WI38 (cell line): ENCODE measurements at regions not wholly inside any gene's neighbourhood (a gene's known extent, or its start where the extent isn't known, plus 50 kb on each side); places are given as distances from the start of the nearest gene placed in this dataset.

Experiments
- H3K4me3 ChIP-seq: 2 replicates; pipeline ENCODE4 v1.5.1; 2011; ENCODE audit warnings: low read depth, mild to moderate bottlenecking, control low read depth, low read length
- TF ChIP-seq, protein P1 (sequence below): IDR thresholded peaks from 2 replicates; pipeline ENCODE4 v1.5.1; 2012; ENCODE audit warnings: low read depth, mild to moderate bottlenecking, control low read depth, low read length

- TF ChIP-seq, protein P1, sequence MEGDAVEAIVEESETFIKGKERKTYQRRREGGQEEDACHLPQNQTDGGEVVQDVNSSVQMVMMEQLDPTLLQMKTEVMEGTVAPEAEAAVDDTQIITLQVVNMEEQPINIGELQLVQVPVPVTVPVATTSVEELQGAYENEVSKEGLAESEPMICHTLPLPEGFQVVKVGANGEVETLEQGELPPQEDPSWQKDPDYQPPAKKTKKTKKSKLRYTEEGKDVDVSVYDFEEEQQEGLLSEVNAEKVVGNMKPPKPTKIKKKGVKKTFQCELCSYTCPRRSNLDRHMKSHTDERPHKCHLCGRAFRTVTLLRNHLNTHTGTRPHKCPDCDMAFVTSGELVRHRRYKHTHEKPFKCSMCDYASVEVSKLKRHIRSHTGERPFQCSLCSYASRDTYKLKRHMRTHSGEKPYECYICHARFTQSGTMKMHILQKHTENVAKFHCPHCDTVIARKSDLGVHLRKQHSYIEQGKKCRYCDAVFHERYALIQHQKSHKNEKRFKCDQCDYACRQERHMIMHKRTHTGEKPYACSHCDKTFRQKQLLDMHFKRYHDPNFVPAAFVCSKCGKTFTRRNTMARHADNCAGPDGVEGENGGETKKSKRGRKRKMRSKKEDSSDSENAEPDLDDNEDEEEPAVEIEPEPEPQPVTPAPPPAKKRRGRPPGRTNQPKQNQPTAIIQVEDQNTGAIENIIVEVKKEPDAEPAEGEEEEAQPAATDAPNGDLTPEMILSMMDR, result no peak
- no peak overlapping the region for H3K4me3 ChIP-seq
Measured at GRCh38 chr6:48735846-48736245, 624.8 kb upstream of the PTCHD4 start.

- TF ChIP-seq, protein P1, result no peak
Measured at GRCh38 chr6:48733581-48733980, 622.6 kb upstream of the PTCHD4 start.

DNA sequence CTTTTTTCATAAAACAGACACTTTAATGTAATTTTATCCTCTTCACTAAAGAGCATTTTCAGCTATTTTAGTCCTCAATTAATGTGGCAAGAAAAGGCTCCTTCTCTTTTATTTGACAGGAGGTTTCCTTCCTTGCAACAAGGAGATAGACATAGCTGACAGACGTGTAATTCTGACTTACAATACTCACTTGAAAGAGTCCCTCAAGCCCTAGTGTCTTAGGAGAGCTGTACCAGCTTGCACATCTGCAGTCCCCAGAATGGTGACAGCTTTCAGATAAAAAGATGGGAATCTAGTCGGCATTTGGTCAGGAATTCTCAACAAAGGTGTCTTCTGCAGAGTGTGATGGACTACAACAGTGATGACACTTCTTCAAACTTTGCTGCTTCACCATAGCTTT is 603.7 kb upstream of the PTCHD4 start:
- H3K4me3 ChIP-seq, result no peak overlapping the region
- TF ChIP-seq, protein P1, result no peak

More at GRCh38 chr6:48733581-48733980, 622.6 kb upstream of the PTCHD4 start:
- no peak overlapping the region for H3K4me3 ChIP-seq

DNA sequence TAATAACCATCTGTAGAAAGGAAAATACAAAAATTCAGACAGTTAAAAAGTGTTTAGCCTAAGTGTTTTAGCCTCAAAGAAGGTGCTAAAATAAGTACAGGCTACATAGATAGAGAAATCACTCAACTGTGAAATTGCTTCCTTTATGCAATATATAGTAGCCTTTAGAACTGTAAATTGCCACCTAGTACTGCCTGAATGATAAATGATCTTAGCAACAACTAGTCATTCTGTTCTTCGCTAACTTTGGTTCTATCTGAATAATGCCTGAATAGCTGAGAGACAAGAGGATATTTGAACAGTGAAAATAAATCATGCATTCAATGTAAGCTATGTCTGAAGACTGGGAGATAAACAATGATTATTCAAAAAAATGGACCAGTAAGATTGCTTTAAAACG is 603.3 kb upstream of the PTCHD4 start:
- H3K4me3 ChIP-seq, result no peak overlapping the region
- TF ChIP-seq, protein P1, result no peak

GRCh38 chr6:48713612-48714011 is 602.6 kb upstream of the PTCHD4 start:
- H3K4me3 ChIP-seq, result no peak overlapping the region
- TF ChIP-seq, protein P1, result no peak

DNA sequence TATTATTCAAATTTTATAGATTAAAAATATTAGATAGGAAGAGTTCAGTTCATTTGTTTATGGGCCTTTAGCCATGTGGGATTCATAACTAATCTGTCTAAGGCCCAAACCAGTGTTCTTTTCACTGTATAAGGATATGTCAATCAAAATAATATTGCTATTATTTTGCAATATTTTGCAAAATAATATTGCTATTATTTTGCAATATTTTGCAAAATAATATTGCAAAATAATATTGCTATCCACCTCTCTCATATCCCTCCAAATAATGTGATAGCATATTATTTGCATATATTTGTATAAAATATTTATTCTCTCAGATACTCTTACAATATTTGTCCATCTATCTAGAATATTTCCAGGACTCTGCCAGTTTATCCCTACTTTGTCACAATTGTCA is 595.3 kb upstream of the PTCHD4 start:
- TF ChIP-seq, protein P1, result no peak
- H3K4me3 ChIP-seq, result no peak overlapping the region

- TF ChIP-seq, protein P1, result no peak
- H3K4me3 ChIP-seq, result no peak overlapping the region
Measured at GRCh38 chr6:48701572-48701971, 590.6 kb upstream of the PTCHD4 start.
